ENCODE measurements at regions not wholly inside any gene's neighbourhood (a gene's known extent, or its start where the extent isn't known, plus 50 kb on each side); places are given as distances from the start of the nearest gene placed in this dataset.

DNA sequence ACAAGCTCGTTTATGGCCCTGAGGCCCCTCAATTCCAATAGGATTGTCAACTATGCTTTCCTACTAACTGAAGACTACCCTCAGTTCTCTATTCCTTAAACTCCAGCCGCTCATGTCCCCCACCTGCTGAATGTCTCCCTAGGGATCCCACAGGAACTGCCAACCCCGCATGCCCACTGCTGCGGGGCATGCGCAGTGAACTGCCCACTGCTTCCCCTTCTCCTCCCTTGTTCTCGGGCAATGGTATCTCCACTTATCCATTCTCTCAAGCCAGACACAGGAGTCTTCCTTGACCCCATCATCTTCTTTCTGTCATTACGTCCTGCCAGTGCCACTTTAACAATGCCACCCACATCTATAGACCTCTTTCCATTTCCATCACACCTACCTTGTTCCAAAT lies 90.0 kb downstream of the FGF18 start:
- DNase-seq, result no peak

DNA sequence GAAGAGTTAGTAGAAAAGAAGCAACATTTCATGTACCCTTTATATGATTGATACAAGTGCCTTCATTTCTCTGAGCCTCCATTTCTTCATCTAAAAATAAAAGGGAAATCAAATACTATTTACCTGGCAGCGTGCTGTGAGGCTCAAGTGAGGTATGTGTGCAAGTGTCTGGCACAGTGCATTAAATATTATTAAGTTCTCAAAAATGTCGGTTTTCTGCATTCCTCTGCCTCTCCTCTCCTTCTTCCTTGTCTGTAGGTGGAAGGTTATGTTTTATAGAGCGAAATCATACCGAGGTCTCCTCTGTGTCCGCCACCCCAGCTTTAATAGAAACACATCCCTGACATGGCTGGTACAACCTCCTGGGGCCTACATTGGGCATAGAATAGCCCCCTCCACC lies 93.0 kb downstream of the FGF18 start:
- DNase-seq, result no peak

DNA sequence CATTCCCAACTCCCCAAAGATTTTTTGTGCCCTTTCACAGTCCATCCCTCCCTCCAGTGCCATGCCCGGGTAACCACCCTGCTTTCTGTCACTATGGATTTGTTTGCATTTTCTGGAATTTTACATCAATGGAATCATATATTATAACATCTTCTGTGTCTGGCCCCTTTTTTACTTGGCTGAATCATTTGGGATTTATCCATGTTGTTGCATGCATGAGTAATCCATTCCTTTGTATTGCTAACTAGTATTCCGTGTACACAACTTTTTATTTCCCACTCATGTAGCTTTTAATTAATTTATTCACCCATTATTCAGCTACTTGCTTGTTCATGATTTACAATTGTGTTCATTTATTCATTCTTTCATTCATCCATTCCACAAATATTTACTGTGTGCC lies 94.1 kb downstream of the FGF18 start:
- no peak for DNase-seq

DNA sequence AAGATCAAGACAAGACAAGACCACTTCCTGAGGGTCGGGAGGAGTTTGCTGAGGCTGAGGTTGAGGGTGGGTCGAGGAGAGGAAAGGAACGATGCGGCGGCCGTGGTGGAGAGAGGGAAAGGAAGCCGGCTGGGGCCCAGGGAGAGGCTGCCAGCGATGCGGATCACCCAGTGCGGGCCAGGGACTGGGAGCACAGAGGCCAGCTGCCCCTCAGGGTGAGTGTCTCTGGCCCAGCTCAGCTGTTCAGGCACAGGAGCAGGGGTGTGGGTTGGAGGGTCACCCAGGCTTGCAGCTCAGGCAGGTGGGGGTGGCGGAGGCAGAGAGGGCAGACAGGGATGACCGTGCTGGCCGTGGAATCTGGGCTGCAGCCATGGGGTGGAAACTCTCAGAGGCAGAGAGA lies 99.5 kb downstream of the FGF18 start:
- no peak for DNase-seq

DNA sequence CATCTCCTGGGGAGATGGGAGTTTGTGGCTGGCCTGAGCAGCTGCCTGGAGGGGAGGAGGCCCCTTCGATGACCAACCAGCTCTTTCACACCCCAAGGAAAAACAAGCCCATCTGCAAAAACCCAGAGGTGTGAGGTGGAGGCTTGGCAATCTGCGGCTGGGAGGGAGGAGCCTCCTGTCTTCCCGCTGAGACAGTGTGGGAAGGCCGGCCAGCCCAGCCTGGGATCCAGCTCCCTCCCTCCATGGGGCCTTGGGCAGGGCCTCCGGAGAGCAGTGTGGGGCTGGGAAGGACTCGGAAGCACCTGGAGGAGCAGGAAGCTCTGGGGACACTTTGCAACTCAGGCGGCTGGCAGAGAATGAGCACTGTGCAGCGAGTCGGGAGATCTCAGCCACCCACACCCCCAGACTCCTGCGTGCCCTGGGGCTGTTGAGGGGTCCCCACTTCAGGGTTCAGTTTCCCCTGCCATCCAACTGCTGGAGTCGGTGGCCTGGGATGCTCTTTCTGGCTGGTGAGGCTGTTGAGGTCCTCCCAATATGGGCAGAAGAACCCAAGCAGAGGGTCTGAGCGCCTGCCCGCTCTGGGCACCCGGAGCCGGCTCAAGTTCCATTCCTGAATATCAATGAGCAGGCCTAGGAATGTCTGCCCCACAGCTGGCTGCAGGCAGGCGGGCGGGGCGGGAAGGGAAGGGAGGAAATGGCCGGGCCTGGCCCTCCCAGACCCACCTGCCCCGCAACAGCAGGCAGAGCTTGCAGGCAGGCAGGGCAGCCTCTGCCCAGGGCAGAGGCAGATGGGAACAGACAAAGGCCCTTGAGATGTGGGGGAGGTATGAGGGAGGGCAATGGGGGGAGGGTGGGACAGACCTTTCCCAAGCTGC lies 101.1 kb downstream of the FGF18 start:
- no peak for DNase-seq

DNA sequence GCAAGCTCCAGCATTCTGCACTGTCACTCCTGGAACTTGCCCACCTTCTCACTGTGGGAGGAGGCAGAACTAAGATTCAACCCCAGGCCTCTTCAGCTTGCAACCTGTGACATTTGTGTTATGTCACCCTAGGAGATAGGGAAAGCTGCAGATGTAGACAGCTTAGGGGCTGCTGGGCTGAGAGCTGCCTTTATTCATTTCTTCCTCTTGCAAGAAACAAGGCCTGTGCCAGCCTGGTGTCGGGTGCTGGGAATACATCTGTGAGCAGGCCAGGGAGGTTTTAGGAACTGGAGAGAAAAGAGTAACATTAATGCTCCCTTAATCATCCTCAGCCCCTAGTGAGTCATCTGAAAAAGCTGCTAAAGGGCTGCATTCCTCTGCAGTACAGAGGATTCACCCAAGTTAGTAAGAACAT lies 101.8 kb downstream of the FGF18 start:
- DNase-seq, result no peak

DNA sequence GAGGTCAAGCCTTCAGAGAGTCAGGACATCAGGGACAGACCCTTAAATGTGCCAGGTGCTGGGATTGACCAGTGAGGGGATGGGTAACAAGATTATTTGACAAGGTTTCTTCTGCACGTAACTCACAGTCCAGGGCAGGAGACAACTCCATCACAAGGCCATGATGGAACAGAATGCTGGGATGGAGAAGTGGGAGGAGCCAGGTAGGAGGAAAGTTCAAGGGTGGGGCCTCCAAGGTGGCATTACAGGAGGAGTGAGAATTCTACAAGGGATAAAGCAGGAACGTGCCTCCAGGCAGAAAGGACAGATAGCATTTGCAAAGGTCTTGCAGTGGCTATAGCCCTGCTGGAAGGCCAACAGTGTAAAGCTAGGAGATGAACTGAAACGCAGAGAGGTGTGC lies 102.2 kb downstream of the FGF18 start:
- no peak for DNase-seq

DNA sequence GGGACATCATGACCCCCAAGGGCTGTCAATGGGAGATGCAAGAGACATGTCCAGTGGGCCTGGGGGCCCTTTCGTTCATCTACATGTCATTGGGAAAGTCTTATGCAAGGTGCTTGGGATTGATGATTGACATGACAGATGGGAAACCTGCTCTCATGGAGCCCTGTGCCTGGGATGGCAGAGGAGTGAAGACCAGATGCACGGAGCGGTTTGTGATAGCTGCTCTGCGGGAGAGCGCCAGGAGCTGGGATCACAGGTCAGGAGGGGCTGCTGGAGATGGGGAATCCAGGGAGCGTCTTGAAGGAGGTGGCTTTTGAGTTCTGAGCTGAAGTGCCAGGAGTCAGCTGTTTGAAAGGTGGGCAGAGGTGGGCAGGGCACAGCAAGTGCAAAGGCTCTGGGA lies 104.3 kb downstream of the FGF18 start:
- no peak for DNase-seq

DNA sequence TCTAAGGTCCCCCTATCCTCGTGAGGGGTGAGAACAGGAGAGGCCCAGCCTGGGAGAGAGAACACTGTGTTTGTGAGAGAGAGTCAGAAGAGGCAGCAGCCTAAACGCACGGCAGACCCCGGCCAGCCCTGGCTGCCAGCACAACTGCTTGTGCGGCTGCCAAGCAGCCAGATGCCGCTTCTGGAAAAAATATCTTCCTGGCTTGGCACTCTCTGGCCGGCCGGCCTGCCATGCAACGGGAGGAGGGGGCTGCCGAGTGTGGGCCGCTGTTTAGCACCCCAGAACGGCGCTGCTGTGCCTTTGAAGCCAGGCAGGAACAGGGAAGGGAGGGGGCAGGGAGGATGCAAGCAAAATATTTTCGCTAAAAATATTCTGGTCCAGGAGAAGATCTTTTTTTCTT lies 105.0 kb downstream of the FGF18 start:
- DNase-seq, result no peak

DNA sequence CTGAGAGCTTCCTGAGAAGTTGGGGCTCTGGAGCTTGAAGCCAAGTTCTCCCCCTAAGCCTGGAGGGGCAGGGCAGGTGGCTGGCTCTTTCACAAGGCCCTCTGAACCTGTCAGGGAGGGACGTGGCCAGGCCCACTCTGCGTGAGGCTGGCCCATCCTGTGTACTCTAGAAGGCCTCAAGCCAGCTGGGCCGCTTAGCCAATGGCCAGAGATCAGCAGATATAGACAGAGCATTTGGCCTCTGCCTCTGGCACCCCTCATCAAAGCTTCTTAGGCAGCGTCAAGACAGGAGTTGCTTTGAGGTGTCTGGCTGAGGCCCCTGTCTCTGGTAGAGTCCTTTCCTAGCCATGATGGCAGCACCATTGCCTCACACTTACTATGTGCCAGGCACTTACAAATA lies 105.6 kb downstream of the FGF18 start:
- DNase-seq, result no peak

DNA sequence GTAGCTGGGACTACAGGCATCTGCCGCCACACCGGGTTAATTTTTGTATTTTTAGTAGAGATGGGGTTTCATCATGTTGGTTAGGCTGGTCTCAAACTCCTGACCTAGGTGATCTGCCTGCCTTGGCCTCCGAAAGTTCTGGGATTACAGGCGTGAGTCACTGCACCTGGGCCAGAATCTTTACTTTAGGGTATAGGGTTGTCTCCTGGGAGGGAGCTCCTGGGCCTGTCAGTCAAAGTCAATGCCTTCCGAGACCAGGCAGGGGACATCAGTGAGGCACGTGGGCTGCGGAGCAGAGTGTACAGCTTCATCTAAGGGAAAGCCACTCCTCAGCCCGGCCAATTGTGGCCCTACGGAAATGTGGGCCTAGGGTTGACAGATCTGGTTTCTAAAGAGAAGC lies 108.6 kb downstream of the FGF18 start:
- no peak for DNase-seq

DNA sequence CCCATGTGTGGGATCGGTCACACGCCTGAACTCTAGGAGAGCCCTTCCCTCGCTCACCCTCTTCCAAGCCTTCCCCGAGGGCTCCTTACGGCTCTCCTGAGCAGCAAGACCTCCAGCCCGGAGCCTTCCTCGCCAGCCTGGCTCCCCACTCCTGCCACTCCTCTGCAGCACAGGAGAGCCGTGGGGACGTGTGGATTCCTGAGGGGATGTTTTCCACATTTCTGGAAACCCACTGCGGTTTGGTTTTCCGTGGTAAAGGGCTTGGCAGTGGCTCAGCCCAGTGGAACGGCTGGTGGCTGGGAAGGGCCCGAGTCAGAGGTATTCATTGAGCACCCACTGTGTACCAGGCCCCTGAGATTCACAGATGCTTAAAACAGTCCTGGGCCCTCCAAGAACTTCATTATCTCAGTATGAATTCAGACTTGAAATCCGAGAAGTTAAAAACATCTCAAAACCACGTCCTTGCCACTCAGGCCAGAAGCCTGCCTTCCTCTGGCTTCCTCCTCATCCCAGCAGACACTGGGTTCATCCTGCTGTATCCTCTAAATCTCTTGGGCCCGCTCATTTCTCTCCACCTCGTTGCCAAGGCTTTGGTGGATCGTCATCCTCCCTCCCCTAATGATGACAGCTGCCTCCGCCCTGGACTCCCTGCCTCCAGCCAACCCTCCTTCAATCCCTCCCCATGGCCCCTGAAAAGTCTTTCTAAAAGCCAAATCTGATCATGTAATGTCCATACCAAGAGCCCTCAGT lies 109.6 kb downstream of the FGF18 start:
- DNase-seq, result no peak

DNA sequence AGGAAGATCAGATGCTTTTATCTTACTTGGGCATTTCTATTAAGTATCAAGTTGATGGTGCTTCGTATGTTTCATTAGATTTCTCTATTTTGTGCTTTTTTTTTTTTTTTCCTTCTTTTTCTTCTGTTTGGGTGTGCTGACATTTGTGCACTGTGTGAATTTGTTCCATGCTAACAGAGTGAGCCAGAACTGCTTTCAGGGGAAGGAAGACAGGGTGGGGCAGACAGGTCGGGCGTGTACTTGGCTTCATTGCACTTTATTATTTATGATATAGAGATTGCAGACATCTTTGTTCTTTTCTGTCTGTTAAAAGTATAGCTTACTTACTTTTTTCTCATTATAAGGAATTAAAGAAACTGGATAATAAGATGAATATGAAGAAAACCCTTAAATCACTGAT lies 112.2 kb downstream of the FGF18 start:
- DNase-seq, result no peak

DNA sequence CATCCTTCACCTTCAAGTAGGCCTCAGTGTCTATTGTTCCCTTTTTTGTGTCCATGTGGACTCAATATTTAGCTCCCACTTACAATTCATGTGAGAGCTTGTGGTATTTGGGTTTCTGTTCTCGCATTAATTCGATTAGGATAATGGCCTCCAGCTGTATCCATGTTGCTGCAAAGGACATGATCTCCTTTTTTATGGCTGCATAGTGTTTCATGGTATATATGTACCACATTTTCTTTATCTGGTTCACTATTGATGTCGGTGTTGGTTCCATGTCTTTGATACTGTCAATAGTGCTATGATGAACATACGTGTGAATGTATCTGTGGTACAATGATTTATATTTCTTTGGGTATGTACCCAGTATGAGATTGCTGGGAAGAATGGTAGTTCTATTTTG lies 113.7 kb downstream of the FGF18 start:
- DNase-seq, result no peak

DNA sequence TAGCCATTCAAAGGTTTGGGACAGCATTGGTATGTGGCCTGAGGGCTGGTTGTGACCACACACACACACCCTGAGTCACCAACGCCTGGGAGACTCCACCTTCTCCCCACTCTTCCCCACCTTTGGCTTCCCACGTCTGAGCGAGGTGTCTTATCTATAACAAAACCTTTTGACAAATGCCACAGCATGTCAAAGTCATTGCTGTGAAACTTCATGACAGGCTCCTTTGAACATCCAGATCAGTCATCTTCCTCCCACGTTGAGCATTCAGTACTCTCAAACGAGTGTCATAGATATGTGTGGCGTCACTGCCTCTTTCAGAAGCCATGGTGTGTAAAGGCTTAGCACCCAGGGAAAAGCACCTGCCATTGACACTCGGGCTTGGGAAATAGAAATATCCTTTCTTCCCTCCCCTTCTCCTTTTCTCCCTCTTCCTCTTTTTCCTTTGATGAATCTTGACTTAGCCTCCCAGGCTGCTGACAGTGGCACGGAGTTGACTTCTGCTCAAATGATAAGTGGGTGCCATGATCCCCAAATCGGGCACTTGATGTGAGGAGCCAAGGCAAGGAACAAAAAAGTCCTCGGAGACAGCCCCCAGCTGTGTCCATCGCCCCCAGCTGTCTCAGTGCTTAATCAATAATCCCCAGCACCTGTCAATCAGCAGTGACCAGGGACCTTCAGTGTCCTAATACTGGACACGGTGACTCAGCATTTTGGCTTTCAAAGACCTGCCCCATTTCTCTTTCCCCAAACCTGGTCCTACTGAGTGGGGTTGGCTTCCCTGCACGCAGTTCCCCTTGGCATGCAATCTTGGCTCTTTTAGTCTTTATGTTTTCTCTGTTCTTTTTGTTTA lies 114.8 kb downstream of the FGF18 start:
- DNase-seq, result peak; percentile 34

DNA sequence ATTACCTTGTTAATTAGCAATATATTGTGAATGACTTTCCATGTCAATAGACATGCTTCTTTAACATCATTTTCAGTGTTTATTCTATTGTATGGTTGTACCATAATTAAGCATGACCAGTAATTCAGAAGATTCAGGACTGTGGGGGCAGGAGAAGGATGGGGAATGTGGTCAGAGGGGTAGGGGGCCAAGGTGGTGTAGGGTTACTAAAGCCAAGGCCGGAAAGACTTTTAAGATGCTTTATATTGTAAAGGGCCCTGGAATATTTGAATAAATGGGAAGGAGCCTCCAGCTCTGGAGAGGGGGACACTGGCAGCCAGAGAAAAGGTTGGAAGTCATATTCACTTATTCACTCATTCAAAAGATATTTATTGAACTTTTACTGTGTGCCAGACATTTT lies 115.7 kb downstream of the FGF18 start:
- DNase-seq, result no peak

DNA sequence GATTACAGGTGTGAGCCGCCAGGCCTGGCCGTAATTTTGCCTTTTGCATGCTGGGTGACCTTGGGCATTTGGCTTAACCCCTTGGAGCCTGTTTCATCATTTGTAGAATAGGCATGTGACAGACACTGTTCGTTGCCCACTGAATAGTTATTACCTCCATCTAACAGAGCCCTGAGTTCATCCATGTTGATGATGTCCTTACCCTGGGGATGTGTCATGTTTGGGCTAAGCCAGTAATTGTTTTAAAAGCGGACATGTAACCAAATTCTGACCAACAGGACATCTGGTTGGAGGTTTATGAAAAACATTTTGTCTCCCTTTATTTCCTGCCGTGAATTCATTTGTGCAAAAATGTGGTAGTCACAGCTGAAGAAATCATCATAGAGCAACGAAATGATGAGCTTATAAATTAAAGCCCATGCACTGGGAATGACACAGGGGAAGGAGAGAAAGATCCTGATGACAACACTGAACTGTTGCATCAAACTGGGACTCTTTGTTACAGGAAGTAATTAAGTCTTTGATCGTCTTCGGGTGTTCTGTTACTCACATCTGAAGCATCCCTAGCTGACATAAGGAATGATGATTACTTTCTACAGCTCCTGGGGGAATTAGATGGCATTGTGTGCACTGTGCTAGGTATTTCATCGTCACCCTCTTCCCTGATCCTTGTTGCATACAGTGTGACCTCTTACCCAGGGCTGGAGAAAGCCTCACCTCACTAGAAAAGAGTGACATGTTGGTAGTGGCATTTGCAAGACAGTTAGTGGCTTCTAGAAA lies 117.8 kb downstream of the FGF18 start:
- no peak for DNase-seq

DNA sequence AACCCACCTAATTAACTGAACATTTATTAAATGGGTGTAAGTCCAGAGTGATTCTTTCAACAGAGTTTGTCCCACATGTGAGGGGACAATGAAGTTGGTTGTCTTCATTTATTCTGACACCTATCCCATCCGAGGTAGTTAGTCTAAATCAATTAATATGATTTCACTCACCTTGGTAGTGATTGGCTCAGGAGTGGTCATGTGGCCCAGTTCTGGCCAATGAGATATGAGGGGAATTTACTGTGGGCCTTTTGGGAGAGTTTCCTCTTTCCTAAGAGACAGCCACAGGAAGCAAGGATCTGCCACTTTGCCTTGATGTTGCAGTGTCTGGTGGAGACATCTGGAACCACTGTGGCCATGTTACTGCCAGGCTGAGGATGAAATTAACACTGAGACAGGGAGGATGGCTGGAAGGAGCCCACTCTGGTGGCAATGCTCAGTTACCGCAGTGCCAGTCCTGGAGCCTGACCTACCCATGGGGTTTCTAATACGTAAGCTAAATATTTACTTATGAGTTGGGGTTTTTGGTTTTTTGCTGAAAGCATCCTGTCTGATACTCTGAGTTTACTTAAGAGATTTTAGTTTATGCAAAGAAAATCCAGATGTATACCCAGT lies 118.6 kb downstream of the FGF18 start:
- no peak for DNase-seq

DNA sequence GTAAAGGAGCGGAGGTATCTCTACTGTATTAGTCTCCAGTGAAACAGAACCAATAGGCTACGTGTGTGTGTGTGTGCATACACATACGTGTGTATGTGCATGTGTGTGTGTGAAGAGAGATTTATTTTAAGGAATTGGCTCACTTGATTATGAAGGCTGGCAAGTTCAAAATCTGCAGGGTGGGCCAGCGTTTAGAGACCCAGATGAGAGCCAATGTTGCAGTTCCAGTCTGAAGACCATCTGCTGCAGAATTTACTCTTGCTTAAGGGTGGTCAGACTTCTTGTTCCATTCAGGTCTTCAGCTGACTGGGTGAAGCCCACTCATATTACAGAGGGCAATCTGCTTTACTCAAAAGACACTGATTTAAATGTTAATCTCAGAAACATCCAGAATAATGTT lies 119.2 kb downstream of the FGF18 start:
- DNase-seq, result no peak

DNA sequence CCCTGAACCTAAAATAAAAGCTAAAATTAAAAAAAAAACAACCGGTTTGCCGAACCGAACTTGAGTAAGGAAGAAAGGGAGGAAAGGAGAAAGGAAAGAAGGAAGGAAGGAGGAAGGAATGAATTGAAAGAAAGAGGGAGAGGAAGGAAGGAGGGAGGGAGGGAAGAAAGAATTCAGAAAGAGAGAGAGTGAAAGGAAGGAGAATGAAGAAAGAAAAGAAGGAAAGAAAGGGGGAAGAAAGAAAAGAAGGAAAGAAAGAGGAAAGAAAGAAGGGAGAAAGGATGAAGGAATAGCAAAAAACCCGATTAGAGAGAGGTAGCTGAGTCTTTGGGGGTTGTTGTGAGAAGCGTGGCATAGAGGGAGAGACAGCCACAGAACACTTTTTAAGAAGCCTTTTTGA lies 121.4 kb downstream of the FGF18 start:
- DNase-seq, result no peak

DNA sequence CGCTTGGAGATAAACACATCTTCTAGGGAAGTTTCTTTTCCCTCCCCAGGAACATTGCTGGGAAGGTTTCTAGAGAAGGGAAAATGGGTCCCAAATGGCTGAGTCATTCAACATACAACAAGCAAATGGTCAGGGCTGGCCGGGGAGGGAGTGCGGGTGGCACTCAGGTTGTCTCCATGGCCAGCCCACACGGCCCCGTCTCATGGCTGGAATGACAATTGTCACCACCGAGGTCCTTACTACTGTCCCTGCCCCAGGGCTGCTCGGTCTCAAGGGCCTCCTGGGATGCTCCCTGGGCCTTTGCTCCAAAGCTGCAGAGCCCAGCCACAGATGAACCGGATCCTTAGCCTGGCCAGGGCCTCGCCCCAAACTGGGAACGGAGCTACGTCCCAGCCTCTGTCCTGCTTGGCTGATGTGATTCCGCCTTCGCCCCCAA lies 121.9 kb downstream of the FGF18 start:
- DNase-seq, result no peak

DNA sequence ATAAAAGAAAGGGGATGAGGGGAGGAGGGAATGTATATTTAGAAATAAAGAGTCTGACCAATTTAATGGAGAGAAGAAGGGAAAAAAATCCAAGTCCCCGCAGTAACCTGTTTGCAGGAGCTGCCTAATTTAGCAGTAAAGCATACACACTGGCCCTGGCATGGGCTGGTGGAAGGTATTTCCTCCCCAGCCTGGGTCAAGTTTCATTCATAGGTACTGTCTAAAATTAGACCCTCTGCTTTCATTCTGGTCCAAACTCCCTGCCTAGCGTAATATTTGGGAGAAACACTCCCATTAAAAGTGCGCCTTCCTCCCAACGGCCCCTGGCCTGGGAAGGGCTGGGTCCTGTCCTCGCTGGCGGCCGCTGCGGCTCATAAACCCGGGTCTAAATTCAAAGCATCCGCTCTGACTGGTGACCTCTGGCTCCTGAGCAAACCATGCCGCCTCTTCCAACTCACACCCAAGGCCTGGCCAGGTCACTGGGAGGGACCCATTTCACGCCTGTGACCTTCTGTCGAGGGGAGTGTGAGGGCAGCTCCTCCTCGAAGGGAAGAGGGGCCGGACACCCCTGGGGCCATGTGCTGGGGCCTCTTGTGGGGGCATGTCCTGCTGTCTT lies 123.2 kb downstream of the FGF18 start:
- DNase-seq, result no peak

All from stimulated activated CD4-positive, alpha-beta T cell treated with anti-CD3 and anti-CD28 coated beads, Interleukin-1b, Interleukin-23, amount 100 ng/mL, for 48 hours (primary cell).